PC-9 (cell line): ENCODE measurements at regions not wholly inside any gene's neighbourhood (a gene's known extent, or its start where the extent isn't known, plus 50 kb on each side); places are given as distances from the start of the nearest gene placed in this dataset.

Experiments
- EZH2 ChIP-seq: fragments of 200-600 bp; sonication (generic); IDR thresholded peaks from 2 replicates; pipeline ENCODE4 v1.8.0; 2017; ENCODE audit warnings: antibody characterized with exemption, low read depth
- TF ChIP-seq, protein P1 (sequence below): fragments of 200-600 bp; sonication (generic); conservative IDR thresholded peaks from 2 replicates; pipeline ENCODE4 v1.6.1; 2017; ENCODE audit warnings: mixed run types, antibody characterized with exemption, mild to moderate bottlenecking, moderate library complexity

DNA sequence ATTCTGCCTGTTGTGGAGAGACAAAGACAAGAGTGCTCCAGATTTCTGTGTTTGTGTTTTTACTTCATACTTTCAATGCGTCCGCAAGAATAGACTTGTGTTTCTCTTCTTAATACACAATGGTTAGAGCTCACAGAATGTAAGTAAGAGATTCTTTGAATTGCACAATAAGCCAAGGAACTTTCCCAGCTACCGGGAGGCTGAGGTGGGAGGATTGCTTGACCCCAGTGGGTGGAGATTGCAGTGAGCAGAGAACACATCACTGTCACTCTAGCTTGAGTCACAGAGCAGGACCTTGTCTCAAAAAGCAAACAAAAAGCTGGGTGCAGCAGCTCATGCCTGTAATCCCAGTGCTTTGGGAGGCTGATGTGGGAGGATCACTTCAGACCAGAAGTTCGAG is 250.7 kb upstream of the MYO3A start:
- TF ChIP-seq, protein P1, sequence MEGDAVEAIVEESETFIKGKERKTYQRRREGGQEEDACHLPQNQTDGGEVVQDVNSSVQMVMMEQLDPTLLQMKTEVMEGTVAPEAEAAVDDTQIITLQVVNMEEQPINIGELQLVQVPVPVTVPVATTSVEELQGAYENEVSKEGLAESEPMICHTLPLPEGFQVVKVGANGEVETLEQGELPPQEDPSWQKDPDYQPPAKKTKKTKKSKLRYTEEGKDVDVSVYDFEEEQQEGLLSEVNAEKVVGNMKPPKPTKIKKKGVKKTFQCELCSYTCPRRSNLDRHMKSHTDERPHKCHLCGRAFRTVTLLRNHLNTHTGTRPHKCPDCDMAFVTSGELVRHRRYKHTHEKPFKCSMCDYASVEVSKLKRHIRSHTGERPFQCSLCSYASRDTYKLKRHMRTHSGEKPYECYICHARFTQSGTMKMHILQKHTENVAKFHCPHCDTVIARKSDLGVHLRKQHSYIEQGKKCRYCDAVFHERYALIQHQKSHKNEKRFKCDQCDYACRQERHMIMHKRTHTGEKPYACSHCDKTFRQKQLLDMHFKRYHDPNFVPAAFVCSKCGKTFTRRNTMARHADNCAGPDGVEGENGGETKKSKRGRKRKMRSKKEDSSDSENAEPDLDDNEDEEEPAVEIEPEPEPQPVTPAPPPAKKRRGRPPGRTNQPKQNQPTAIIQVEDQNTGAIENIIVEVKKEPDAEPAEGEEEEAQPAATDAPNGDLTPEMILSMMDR: no peak
- no peak for TF ChIP-seq EZH2
